ENCODE measurements at regions not wholly inside any gene's neighbourhood (a gene's known extent, or its start where the extent isn't known, plus 50 kb on each side); places are given as distances from the start of the nearest gene placed in this dataset.

GRCh38 chrX:138157850-138158249, 553.7 kb downstream of the FGF13 start:
- no peak overlapping the region for H3K27ac Mint-ChIP-seq (ENCODE audit: unreplicated experiment)
- no peaks in the 10 kb centered on the region for H3K4me1 Mint-ChIP-seq (ENCODE audit: unreplicated experiment)
- no peaks in the 10 kb centered on the region for H3K36me3 Mint-ChIP-seq (ENCODE audit: unreplicated experiment)
- no peak for TF ChIP-seq CTCF (IDR thresholded peaks at IDR 0.05)
- no peak for DNase-seq (ENCODE audit: extremely low spot score, unreplicated experiment)
- no peaks in the 10 kb centered on the region for H3K27me3 Mint-ChIP-seq (ENCODE audit: unreplicated experiment)
- H3K4me3 Mint-ChIP-seq (ENCODE audit: unreplicated experiment): no peak overlapping the region
- peaks cover 28% of the 10 kb centered on the region for H3K9me3 Mint-ChIP-seq (ENCODE audit: unreplicated experiment)

- H3K4me3 Mint-ChIP-seq (ENCODE audit: unreplicated experiment): no peak overlapping the region
- H3K27me3 Mint-ChIP-seq (ENCODE audit: unreplicated experiment): no peaks in the 10 kb centered on the region
- DNase-seq (ENCODE audit: extremely low spot score, unreplicated experiment): no peak
These were observed 519.5 kb downstream of the FGF13 start for GRCh38 chrX:138191998-138192397.

GRCh38 chrX:138229718-138230117, 481.8 kb downstream of the FGF13 start:
- no peak overlapping the region for H3K27ac Mint-ChIP-seq (ENCODE audit: unreplicated experiment)
- H3K9me3 Mint-ChIP-seq (ENCODE audit: unreplicated experiment): peaks cover 38% of the 10 kb centered on the region
- no peaks in the 10 kb centered on the region for H3K36me3 Mint-ChIP-seq (ENCODE audit: unreplicated experiment)
- no peak for DNase-seq (ENCODE audit: extremely low spot score, unreplicated experiment)
- no peak overlapping the region for H3K4me3 Mint-ChIP-seq (ENCODE audit: unreplicated experiment)
- H3K4me1 Mint-ChIP-seq (ENCODE audit: unreplicated experiment): no peaks in the 10 kb centered on the region
- TF ChIP-seq CTCF (IDR thresholded peaks at IDR 0.05): no peak
- no peaks in the 10 kb centered on the region for H3K27me3 Mint-ChIP-seq (ENCODE audit: unreplicated experiment)

More at GRCh38 chrX:138191998-138192397, 519.5 kb downstream of the FGF13 start:
- Mint-ChIP-seq H3K4me1 (ENCODE audit: unreplicated experiment) (no peaks in the 10 kb centered on the region), H3K9me3 (ENCODE audit: unreplicated experiment) (peaks cover 25% of the 10 kb centered on the region), H3K36me3 (ENCODE audit: unreplicated experiment) (no peaks in the 10 kb centered on the region), H3K27ac (ENCODE audit: unreplicated experiment) (no peak overlapping the region)
- TF ChIP-seq CTCF (IDR thresholded peaks at IDR 0.05): peak; percentile 27

GRCh38 chrX:138240266-138240665, 471.3 kb downstream of the FGF13 start:
- peaks cover 47% of the 10 kb centered on the region for H3K9me3 Mint-ChIP-seq (ENCODE audit: unreplicated experiment)
- no peaks in the 10 kb centered on the region for H3K27me3 Mint-ChIP-seq (ENCODE audit: unreplicated experiment)
- no peak overlapping the region for H3K27ac Mint-ChIP-seq (ENCODE audit: unreplicated experiment)
- H3K4me3 Mint-ChIP-seq (ENCODE audit: unreplicated experiment): no peak overlapping the region
- H3K36me3 Mint-ChIP-seq (ENCODE audit: unreplicated experiment): no peaks in the 10 kb centered on the region
- TF ChIP-seq CTCF (IDR thresholded peaks at IDR 0.05): no peak
- no peak for DNase-seq (ENCODE audit: extremely low spot score, unreplicated experiment)
- H3K4me1 Mint-ChIP-seq (ENCODE audit: unreplicated experiment): no peaks in the 10 kb centered on the region

GRCh38 chrX:138254001-138254400, 457.5 kb downstream of the FGF13 start:
- Mint-ChIP-seq H3K4me1 (ENCODE audit: unreplicated experiment) (no peaks in the 10 kb centered on the region), H3K36me3 (ENCODE audit: unreplicated experiment) (no peaks in the 10 kb centered on the region), H3K9me3 (ENCODE audit: unreplicated experiment) (peaks cover 69% of the 10 kb centered on the region), H3K27me3 (ENCODE audit: unreplicated experiment) (no peaks in the 10 kb centered on the region), H3K4me3 (ENCODE audit: unreplicated experiment) (no peak overlapping the region), H3K27ac (ENCODE audit: unreplicated experiment) (no peak overlapping the region)
- no peak for TF ChIP-seq CTCF (IDR thresholded peaks at IDR 0.05)
- no peak for DNase-seq (ENCODE audit: extremely low spot score, unreplicated experiment)
